ENCODE measurements at regions not wholly inside any gene's neighbourhood (a gene's known extent, or its start where the extent isn't known, plus 50 kb on each side); places are given as distances from the start of the nearest gene placed in this dataset.

DNA sequence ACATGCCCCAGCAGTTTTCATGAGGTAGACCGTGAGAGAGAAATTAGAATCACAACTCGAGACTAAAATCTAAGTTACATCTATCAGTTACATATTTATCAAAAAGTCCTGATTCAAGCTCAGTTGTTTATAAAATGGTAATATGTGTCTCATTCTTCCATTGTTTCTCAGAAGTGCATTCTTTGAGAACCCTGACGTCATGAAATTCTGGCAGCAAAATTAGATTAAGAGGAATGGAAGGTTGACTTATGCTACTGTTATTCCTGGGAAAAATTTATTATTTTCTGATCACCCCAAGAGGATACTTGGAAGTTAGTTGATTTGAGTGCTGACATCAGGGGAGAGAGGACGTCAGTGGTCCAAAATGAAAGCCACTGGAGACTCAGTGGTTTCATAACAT, 1864.8 kb upstream of the LRRTM1 start:
- Histone ChIP-seq H3K9me3 (ENCODE audit: insufficient read depth, low read depth, low read length) (no peaks in the 10 kb centered on the region), H3K9ac (ENCODE audit: low read depth, low read length, poor library complexity, severe bottlenecking) (no peak overlapping the region), H3K9me2 (replicated peaks; ENCODE audit: low read depth, low read length) (no peaks in the 10 kb centered on the region), H2AFZ (ENCODE audit: low read length) (no peak overlapping the region), H3K4me3 (ENCODE audit: low read length, poor library complexity, severe bottlenecking) (no peak overlapping the region), H3K79me2 (ENCODE audit: insufficient read depth, low read length) (no peaks in the 10 kb centered on the region), H4K20me1 (ENCODE audit: insufficient read depth, low read length, poor library complexity, severe bottlenecking) (no peaks in the 10 kb centered on the region), H3K36me3 (ENCODE audit: insufficient read depth, low read length) (no peaks in the 10 kb centered on the region), H3K4me1 (ENCODE audit: insufficient read depth, low read length, poor library complexity, severe bottlenecking) (no peaks in the 10 kb centered on the region), H3F3A (ENCODE audit: low read depth) (no peaks in the 10 kb centered on the region), H3K4me2 (ENCODE audit: low read depth, low read length, poor library complexity, severe bottlenecking) (no peak overlapping the region), H3K27me3 (ENCODE audit: insufficient read depth, low read length, poor library complexity, severe bottlenecking) (no peaks in the 10 kb centered on the region)
- TF ChIP-seq CTCF (conservative IDR thresholded peaks at IDR 0.05; ENCODE audit: low read length): no peak
- TF ChIP-seq EZH2phosphoT487 (IDR thresholded peaks at IDR 0.05; ENCODE audit: borderline replicate concordance): no peak

DNA sequence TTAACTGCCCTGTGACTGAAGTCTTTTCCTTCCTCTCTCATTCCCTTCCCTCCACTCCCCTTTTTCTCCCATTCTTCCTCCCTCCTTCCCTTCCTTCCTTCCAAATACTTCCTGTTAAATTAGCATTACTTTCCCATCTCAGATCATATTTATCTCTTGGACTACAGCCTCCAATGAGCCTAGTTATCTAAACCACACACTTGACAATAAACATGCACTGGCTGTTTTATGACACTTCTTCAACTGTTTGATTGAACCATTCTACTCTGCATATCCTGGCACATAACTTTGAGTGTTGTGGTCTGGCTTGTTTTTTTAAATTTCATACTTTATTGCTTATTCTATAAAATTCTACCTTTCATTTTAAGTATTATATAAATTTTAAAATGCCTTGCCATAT, 1860.8 kb upstream of the LRRTM1 start:
- H3K4me3 ChIP-seq (ENCODE audit: low read length, poor library complexity, severe bottlenecking): no peak overlapping the region
- H3K27me3 ChIP-seq (ENCODE audit: insufficient read depth, low read length, poor library complexity, severe bottlenecking): no peaks in the 10 kb centered on the region
- no peak overlapping the region for H3K9ac ChIP-seq (ENCODE audit: low read depth, low read length, poor library complexity, severe bottlenecking)
- no peak overlapping the region for H3K4me2 ChIP-seq (ENCODE audit: low read depth, low read length, poor library complexity, severe bottlenecking)
- H3K9me2 ChIP-seq (replicated peaks; ENCODE audit: low read depth, low read length): no peaks in the 10 kb centered on the region
- H3K36me3 ChIP-seq (ENCODE audit: insufficient read depth, low read length): no peaks in the 10 kb centered on the region
- no peaks in the 10 kb centered on the region for H4K20me1 ChIP-seq (ENCODE audit: insufficient read depth, low read length, poor library complexity, severe bottlenecking)
- no peaks in the 10 kb centered on the region for H3K9me3 ChIP-seq (ENCODE audit: insufficient read depth, low read depth, low read length)
- TF ChIP-seq CTCF (conservative IDR thresholded peaks at IDR 0.05; ENCODE audit: low read length) (no peak), EZH2phosphoT487 (IDR thresholded peaks at IDR 0.05; ENCODE audit: borderline replicate concordance) (no peak)
- H3K79me2 ChIP-seq (ENCODE audit: insufficient read depth, low read length): no peaks in the 10 kb centered on the region
- H2AFZ ChIP-seq (ENCODE audit: low read length): no peak overlapping the region
- H3K4me1 ChIP-seq (ENCODE audit: insufficient read depth, low read length, poor library complexity, severe bottlenecking): no peaks in the 10 kb centered on the region
- H3F3A ChIP-seq (ENCODE audit: low read depth): no peaks in the 10 kb centered on the region

GRCh38 chr2:82158150-82158549, 1853.6 kb upstream of the LRRTM1 start:
- H3K9me2 ChIP-seq (replicated peaks; ENCODE audit: low read depth, low read length): no peaks in the 10 kb centered on the region
- H2AFZ ChIP-seq (ENCODE audit: low read length): no peak overlapping the region
- no peaks in the 10 kb centered on the region for H4K20me1 ChIP-seq (ENCODE audit: insufficient read depth, low read length, poor library complexity, severe bottlenecking)
- no peak for TF ChIP-seq EZH2phosphoT487 (IDR thresholded peaks at IDR 0.05; ENCODE audit: borderline replicate concordance)
- TF ChIP-seq CTCF (conservative IDR thresholded peaks at IDR 0.05; ENCODE audit: low read length): no peak
- H3K4me3 ChIP-seq (ENCODE audit: low read length, poor library complexity, severe bottlenecking): no peak overlapping the region
- H3K4me2 ChIP-seq (ENCODE audit: low read depth, low read length, poor library complexity, severe bottlenecking): no peak overlapping the region
- no peaks in the 10 kb centered on the region for H3K27me3 ChIP-seq (ENCODE audit: insufficient read depth, low read length, poor library complexity, severe bottlenecking)
- H3F3A ChIP-seq (ENCODE audit: low read depth): no peaks in the 10 kb centered on the region
- H3K4me1 ChIP-seq (ENCODE audit: insufficient read depth, low read length, poor library complexity, severe bottlenecking): no peaks in the 10 kb centered on the region
- H3K9me3 ChIP-seq (ENCODE audit: insufficient read depth, low read depth, low read length): no peaks in the 10 kb centered on the region
- H3K9ac ChIP-seq (ENCODE audit: low read depth, low read length, poor library complexity, severe bottlenecking): no peak overlapping the region
- no peaks in the 10 kb centered on the region for H3K36me3 ChIP-seq (ENCODE audit: insufficient read depth, low read length)
- no peaks in the 10 kb centered on the region for H3K79me2 ChIP-seq (ENCODE audit: insufficient read depth, low read length)

All from Loucy (cell line).